22Rv1 (cell line): ENCODE measurements at regions not wholly inside any gene's neighbourhood (a gene's known extent, or its start where the extent isn't known, plus 50 kb on each side); places are given as distances from the start of the nearest gene placed in this dataset.
"Not testable (repeated sequence)": the region's sequence is repeated elsewhere in the genome, so short reads cannot be mapped to it uniquely, and the experiment has no call there.

ENCODE experiments used
- H3K27ac ChIP-seq: fragments of 450-650 bp; 2 replicates; pipeline ENCODE4 v1.5.1; 2017
- CTCF ChIP-seq: fragments of 450-650 bp; IDR thresholded peaks from 2 replicates; pipeline ENCODE4 v1.5.1; 2017; ENCODE audit warnings: mild to moderate bottlenecking
- ZFX ChIP-seq: fragments of 450-650 bp; IDR thresholded peaks from 2 replicates; pipeline ENCODE4 v1.6.1; 2017; ENCODE audit warnings: antibody characterized with exemption, borderline replicate concordance

GRCh38 chr6:1475174-1475573, 85.8 kb downstream of the FOXF2 start:
- no peak overlapping the region for H3K27ac ChIP-seq
- TF ChIP-seq CTCF: no peak
- no peak for TF ChIP-seq ZFX

GRCh38 chr6:1477432-1478090, 88.2 kb downstream of the FOXF2 start:
- TF ChIP-seq CTCF (no peak), ZFX (no peak)
- no peak overlapping the region for H3K27ac ChIP-seq

- not testable (repeated sequence) for H3K27ac ChIP-seq
Measured at GRCh38 chr6:1478163-1478826, 88.9 kb downstream of the FOXF2 start.

DNA sequence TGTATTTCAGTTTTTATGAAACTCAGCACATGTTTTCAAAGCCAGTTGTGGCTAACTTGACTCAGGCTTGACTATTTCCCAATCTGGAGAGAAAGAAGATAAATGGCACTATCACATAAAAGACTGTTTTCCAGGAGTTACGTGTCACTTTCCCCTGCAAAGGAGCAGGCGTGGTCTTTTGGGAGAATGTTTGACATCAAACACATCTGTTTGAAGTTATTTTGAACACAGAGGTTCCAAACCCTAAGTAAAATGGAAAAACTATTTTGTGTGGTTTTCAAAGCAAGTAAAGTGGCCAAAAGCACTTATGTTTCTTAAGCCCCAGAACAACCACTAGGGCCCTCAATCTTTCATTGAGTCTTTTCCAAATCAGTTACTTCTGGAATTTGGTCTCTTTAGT, 89.7 kb downstream of the FOXF2 start:
- H3K27ac ChIP-seq: no peak overlapping the region
- TF ChIP-seq CTCF (no peak), ZFX (no peak)

DNA sequence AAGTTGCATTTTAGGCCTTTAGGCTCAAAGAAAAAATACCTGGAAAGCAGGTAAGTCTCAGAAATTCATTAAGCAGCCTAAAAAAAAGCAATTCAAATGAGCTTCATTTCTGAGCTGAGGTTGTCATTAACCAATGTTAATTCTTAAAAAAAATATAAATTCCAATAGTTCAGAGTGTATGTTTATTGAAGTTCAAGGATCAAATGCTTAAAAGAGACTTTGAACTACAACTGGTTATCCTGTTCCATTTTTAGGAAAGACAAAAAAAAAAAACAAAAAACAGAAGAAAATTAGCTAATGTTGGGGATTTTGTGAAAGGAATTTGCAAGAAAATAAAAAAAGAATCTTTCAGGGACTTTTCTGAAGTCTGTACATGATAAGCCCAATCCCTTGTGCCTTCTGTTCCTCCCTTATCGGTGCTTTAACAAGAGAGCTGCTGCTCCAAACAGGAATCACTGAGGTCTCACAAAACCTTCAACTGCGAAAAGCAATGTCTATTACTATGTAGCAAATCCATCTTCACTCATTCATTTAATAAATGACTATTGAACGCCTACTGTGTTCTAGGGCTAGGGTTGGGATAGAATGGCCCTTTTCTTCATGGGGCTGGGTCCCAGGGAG, 90.3 kb downstream of the FOXF2 start:
- TF ChIP-seq CTCF (no peak), ZFX (no peak)
- no peak overlapping the region for H3K27ac ChIP-seq

GRCh38 chr6:1481286-1481685, 91.9 kb downstream of the FOXF2 start:
- no peak overlapping the region for H3K27ac ChIP-seq
- TF ChIP-seq CTCF: no peak

DNA sequence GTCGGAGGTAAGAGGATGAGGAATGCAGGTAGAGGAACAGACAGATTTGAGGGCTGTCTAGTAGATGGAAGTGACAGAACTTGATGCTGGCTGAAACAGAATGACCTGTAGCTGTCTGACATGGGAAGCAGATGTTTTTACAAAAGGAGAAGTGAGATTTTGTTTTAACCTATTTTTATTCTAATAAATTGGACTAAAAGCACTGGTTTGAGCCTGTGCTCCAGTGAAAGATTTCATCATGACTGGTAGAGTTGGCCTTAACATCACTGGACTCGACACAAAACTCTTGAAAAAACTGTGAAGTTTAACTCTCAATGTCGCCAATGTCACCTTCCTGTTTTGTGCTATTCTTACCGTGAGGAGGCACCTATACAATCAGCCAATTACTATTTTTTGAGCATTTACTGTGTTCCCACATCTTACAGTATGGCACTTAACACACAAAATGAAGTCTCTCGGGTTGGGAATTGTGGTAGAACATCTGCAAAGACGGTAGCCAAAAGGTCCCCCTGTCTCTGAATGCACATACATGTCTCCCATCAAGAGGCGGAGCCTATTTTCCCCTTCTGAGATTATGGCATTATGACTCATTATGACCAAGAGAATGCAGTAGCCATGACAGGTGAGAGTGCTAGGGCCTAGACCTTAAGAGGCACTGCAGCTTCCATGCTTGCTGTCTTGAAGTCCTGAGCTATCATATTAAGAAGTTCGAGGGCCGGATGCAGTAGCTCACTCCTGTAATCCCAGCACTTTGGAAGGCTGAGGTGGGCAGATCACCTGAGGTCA, 93.2 kb downstream of the FOXF2 start:
- TF ChIP-seq CTCF: no peak
- no peak for TF ChIP-seq ZFX
- H3K27ac ChIP-seq: no peak overlapping the region
